GM13977 (cell line): ENCODE measurements at regions not wholly inside any gene's neighbourhood (a gene's known extent, or its start where the extent isn't known, plus 50 kb on each side); places are given as distances from the start of the nearest gene placed in this dataset.
"Not testable (repeated sequence)": the region's sequence is repeated elsewhere in the genome, so short reads cannot be mapped to it uniquely, and the experiment has no call there.

Experiments used
- DNase-seq: peaks from one replicate; pipeline ENCODE4 v3.0.0; 2012; ENCODE audit warnings: low spot score
- in situ Hi-C: fragments of 300-500 bp; cut with MboI; formaldehyde crosslinking; loops from one replicate; pipeline ENCODE4 v1.12.0; 2022; ENCODE audit warnings: low sequenced_read_pairs, low pct_unique_long_range_greater_than_20kb, mixed read lengths, inconsistent platforms; ENCODE audit not compliant: unreplicated experiment
- TF ChIP-seq, protein P1 (sequence below): IDR thresholded peaks from 2 replicates; pipeline ENCODE4 v1.5.1; 2012; ENCODE audit warnings: mild to moderate bottlenecking, control low read depth; ENCODE audit not compliant: insufficient read depth; ENCODE audit errors: extremely low read depth, missing control alignments

DNA sequence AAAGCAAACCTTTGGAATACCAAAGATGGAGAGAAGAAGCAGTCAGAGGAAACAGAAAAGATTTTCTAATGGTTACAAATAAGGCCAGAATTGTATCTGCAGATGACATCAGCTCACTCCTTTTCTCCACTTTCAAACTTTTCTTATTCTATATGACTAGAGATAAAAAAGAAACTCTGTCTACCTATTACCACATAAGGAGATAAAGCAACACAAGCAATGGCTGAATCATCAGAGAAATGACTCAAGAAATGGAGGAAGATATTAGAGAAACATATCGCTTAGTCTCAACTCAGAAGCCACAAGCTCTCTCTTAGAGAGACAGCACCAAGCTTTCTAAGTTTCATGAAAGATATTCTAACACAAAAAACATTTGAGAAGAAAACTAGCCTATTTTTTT, 784.0 kb downstream of the ZPLD1 start:
- TF ChIP-seq, protein P1, sequence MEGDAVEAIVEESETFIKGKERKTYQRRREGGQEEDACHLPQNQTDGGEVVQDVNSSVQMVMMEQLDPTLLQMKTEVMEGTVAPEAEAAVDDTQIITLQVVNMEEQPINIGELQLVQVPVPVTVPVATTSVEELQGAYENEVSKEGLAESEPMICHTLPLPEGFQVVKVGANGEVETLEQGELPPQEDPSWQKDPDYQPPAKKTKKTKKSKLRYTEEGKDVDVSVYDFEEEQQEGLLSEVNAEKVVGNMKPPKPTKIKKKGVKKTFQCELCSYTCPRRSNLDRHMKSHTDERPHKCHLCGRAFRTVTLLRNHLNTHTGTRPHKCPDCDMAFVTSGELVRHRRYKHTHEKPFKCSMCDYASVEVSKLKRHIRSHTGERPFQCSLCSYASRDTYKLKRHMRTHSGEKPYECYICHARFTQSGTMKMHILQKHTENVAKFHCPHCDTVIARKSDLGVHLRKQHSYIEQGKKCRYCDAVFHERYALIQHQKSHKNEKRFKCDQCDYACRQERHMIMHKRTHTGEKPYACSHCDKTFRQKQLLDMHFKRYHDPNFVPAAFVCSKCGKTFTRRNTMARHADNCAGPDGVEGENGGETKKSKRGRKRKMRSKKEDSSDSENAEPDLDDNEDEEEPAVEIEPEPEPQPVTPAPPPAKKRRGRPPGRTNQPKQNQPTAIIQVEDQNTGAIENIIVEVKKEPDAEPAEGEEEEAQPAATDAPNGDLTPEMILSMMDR = no peak
- peak; percentile 52 for DNase-seq
- in situ Hi-C loops = no loop called here

DNA sequence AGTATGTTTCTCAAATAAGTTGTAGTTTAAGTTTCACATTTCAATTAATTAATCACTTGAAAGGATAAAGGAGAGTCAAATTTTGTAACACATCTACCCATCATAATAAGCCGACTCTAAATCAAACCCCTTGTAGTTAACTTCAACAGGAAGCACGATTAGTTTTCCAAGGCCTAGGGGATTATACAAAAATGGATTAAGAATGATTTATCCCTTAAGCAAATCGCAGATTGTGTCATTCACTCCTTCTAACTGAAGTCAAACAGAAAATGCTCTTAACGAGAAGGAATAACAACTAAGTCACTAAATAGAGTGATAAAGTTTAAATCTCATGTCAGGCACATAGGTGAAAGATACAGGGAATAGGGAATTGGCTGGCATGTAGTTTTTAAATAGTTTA, 792.8 kb downstream of the ZPLD1 start:
- TF ChIP-seq, protein P1 = no peak
- no peak for DNase-seq
- in situ Hi-C loops = no loop called here

DNA sequence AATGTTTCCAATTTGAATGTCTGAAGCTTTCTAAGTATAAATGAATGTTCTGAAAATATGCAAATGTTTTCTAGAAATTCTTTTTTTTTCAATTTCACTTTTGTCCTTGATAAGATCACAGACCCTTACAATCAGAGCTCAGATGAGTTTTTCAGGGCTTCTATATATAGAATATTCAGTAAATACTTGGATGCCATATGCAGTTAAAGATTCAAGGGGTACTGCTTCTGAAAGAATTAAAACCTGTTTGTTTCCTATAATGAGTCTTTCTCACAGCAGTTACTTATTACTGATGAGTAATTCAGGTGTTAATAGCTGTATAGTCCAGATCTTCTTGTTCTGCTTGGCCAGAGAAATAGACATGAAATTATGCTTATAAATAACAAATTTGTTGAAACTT, 812.6 kb downstream of the ZPLD1 start:
- in situ Hi-C loops = no loop called here
- DNase-seq = no peak
- TF ChIP-seq, protein P1 = no peak

DNA sequence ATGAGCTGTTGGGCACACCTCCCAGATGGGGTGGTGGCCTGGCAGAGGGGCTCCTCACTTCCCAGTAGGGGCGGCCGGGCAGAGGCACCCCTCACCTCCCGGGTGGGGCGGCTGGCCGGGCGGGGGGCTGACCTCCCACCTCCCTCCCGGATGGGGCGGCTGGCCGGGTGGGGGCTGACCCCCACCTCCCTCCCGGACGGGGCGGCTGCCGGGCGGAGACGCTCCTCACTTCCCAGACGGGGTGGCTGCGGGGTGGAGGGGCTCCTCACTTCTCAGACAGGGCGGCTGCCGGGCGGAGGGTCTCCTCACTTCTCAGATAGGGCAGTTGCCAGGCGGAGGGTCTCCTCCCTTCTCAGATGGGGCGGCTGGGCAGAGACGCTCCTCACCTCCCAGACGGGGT, 820.0 kb downstream of the ZPLD1 start:
- DNase-seq, in situ Hi-C loops: not testable (repeated sequence)

DNA sequence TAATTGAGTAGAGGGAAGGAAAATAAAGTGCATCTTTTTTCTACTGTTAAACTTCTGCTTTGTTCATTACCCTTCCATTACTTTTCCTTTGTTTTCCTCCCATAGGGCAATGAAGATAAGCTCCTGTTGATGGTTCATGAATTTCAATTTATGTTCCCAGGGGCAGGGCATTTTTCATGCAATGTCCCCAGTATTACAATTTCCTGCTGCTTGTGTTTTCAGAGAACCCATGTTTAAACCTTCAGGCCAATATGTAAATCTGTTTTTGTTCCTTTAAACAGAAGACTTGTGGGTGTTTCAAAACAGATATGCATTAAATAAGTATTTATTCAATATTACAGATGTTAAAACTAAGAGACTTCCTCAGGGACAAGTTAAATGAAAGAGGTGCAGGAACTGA, 834.5 kb downstream of the ZPLD1 start:
- no peak for DNase-seq
- in situ Hi-C loops = no loop called here
- TF ChIP-seq, protein P1 = no peak

DNA sequence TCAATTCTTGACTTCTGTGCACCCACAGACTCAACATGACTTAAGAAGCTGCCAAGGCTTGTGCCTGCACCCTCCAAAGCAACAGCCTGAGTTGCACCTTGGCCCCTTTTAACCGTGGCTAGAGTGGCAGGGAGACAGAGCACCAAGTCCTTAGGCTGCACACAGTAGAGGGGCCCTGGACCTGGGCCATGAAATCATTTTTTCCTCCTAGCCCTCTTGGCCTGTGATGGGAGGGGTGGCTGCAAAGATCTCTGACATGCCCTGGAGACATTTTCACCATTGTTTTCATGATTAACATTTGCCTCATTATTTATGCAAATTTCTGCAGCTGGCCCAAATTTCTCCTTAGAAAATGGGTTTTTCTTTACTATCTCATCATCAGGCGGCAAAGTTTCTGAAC, 836.8 kb downstream of the ZPLD1 start:
- in situ Hi-C loops = no loop called here
- no peak for DNase-seq
- TF ChIP-seq, protein P1 = no peak

DNA sequence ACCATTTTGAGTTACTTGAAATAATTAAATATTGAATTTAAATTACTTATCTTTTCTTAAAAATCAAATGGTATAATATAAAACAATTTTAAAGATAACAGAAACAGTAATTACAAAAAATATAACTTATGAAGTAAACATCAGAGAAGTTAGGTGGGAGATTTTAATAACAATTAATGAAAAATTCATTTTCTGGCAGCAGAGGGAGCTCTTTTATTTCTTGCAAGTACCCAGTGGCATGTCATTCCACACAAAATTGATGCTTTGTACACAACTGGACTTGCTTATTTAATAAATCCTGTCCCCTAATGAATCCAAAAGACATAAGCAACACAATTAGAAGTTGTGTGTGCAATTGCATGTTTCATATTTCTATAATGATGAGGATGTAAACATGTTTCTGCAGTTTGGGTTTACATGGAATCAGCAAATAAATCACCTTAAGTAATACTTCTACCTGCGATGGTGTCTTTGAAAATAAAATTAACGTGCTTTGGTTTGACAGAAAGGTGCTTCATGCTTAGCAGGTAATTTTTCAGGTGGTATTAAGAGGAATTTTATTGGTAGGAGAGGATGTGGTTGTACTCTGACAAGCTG, 861.3 kb downstream of the ZPLD1 start:
- TF ChIP-seq, protein P1 = peak; percentile 32
- in situ Hi-C loops = no loop called here
- DNase-seq = peak; percentile 2

DNA sequence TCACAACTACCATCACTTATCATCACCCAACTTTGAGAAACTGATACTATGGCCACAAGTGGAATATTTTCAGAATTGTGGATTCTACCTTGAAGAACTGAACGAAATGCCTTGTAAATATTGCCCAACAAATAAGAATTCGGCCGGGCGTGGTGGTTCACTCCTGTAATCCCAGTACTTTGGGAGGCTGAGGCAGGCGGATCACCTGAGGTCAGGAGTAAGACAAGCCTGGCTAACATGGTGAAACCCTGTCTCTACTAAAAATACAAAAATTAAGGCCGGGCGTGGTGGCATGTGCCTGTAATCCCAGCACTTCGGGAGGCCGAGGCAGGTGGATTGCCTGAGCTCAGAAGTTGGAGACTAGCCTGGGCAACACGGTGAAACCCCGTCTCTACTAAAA, 862.7 kb downstream of the ZPLD1 start:
- in situ Hi-C loops, DNase-seq: not testable (repeated sequence)
